CD4-positive, alpha-beta memory T cell (primary cell): ENCODE measurements at regions not wholly inside any gene's neighbourhood (a gene's known extent, or its start where the extent isn't known, plus 50 kb on each side); places are given as distances from the start of the nearest gene placed in this dataset.

Source experiments
- CTCF ChIA-PET: fragments of 350-600 bp; sonication (Branson Sonifier 250); formaldehyde crosslinking; loops from one replicate; lab custom pipeline; 2021; ENCODE audit warnings: inconsistent platforms; ENCODE audit not compliant: partially characterized antibody; lab: Charles Lee
- POLR2A ChIA-PET: fragments of 350-600 bp; sonication (Branson Sonifier 250); formaldehyde crosslinking; loops from one replicate; lab custom pipeline; 2021; ENCODE audit not compliant: partially characterized antibody; lab: Charles Lee
- DNase-seq, 5 donors: peaks; one replicate each; pipeline versions ENCODE4 v3.0.0 to v3.0.0-alpha.2; 2020 to 2022; ENCODE audit warnings: mixed read lengths in 1 of 5
- H3K27ac ChIP-seq: one replicate; pipeline ENCODE4 v1.7.0; 2013; ENCODE audit warnings: low read depth, low read length
- H3K27me3 ChIP-seq: 2 replicates; pipeline ENCODE4 v1.7.0; 2013; ENCODE audit warnings: mild to moderate bottlenecking, low read length, moderate library complexity; ENCODE audit not compliant: insufficient read depth
- H3K36me3 ChIP-seq: 2 replicates; pipeline ENCODE4 v1.7.0; 2013; ENCODE audit warnings: mild to moderate bottlenecking, low read length, moderate library complexity; ENCODE audit not compliant: insufficient read depth
- H3K4me1 ChIP-seq: 2 replicates; pipeline ENCODE4 v1.7.0; 2013; ENCODE audit warnings: mild to moderate bottlenecking, low read length, moderate library complexity; ENCODE audit not compliant: insufficient read depth
- H3K4me3 ChIP-seq, 2 donors: one replicate each; pipeline ENCODE4 v1.7.0; 2013; ENCODE audit warnings: low read length in 2 of 2, mild to moderate bottlenecking in 1 of 2
- H3K9me3 ChIP-seq, 2 donors: one replicate each; pipeline ENCODE4 v1.7.0; 2013; ENCODE audit warnings: low read length in 2 of 2, control low read depth in 1 of 2; ENCODE audit not compliant: control insufficient read depth in 1 of 2
- H3K27ac Mint-ChIP-seq, 7 donors: one replicate each; pipeline ENCODE4 v1.8.0; 2020 to 2021; ENCODE audit warnings: mixed read lengths in 7 of 7, mild to moderate bottlenecking in 6 of 7, inconsistent platforms in 3 of 7, moderate library complexity in 3 of 7
- H3K27me3 Mint-ChIP-seq, 2 donors: one replicate each; pipeline ENCODE4 v1.8.0; 2020 to 2021; ENCODE audit warnings: mixed read lengths in 2 of 2
- H3K36me3 Mint-ChIP-seq, 2 donors: one replicate each; pipeline ENCODE4 v1.8.0; 2020 to 2021; ENCODE audit warnings: mixed read lengths in 2 of 2, inconsistent platforms in 1 of 2, mild to moderate bottlenecking in 1 of 2
- H3K4me1 Mint-ChIP-seq, 4 donors: one replicate each; pipeline ENCODE4 v1.8.0; 2020 to 2021; ENCODE audit warnings: mixed read lengths in 4 of 4, mild to moderate bottlenecking in 1 of 4
- H3K4me3 Mint-ChIP-seq, 8 donors: one replicate each; pipeline ENCODE4 v1.8.0; 2020 to 2021; ENCODE audit warnings: mixed read lengths in 8 of 8, mild to moderate bottlenecking in 7 of 8, moderate library complexity in 6 of 8, inconsistent platforms in 3 of 8
- H3K9me3 Mint-ChIP-seq, 8 donors: one replicate each; pipeline ENCODE4 v1.8.0; 2020 to 2021; ENCODE audit warnings: mixed read lengths in 8 of 8, mild to moderate bottlenecking in 5 of 8, inconsistent platforms in 3 of 8, moderate library complexity in 1 of 8
- intact Hi-C: fragments of 100-400 bp; cut with micrococcal nuclease; formaldehyde crosslinking; loops from one replicate; pipeline ENCODE4 v1.15.1; 2023

- Histone ChIP-seq H3K9me3 (no peaks in the 10 kb centered on the region), H3K4me1 (no peaks in the 10 kb centered on the region), H3K27me3 (no peaks in the 10 kb centered on the region), H3K36me3 (no peaks in the 10 kb centered on the region), H3K4me3 (no peak overlapping the region), H3K27ac (no peak overlapping the region)
- no peak overlapping the region for H3K4me3 Mint-ChIP-seq
- ChIA-PET POLR2A (no interaction called here), CTCF (no interaction called here)
- DNase-seq: no peak
- peaks cover 7 to 23% of the 10 kb centered on the region in 2 donors for H3K27me3 Mint-ChIP-seq
- peaks cover 0 to 2% (median 0%) of the 10 kb centered on the region in 8 donors for H3K9me3 Mint-ChIP-seq
- no peaks in the 10 kb centered on the region for H3K36me3 Mint-ChIP-seq
- no peak overlapping the region for H3K27ac Mint-ChIP-seq
- H3K4me1 Mint-ChIP-seq: no peaks in the 10 kb centered on the region
- intact Hi-C loops: no loop called here
These were observed 61.6 kb upstream of the DHX15 start for GRCh38 chr4:24645765-24646550.

GRCh38 chr4:24646798-24647460 lies 62.6 kb upstream of the DHX15 start:
- no peaks in the 10 kb centered on the region for H3K4me1 ChIP-seq
- Mint-ChIP-seq H3K27me3 (peaks cover 7 to 19% of the 10 kb centered on the region in 2 donors), H3K4me1 (no peaks in the 10 kb centered on the region), H3K36me3 (no peaks in the 10 kb centered on the region), H3K4me3 (no peak overlapping the region), H3K9me3 (peaks cover 0 to 2% (median 0%) of the 10 kb centered on the region in 8 donors), H3K27ac (no peak overlapping the region)
- H3K9me3 ChIP-seq: no peaks in the 10 kb centered on the region
- ChIA-PET CTCF (no interaction called here), POLR2A (no interaction called here)
- H3K27me3 ChIP-seq: no peaks in the 10 kb centered on the region
- intact Hi-C loops: no loop called here
- no peak overlapping the region for H3K4me3 ChIP-seq
- no peak overlapping the region for H3K27ac ChIP-seq
- DNase-seq: no peak
- no peaks in the 10 kb centered on the region for H3K36me3 ChIP-seq

GRCh38 chr4:24650849-24651640 lies 66.7 kb upstream of the DHX15 start:
- no peak for DNase-seq
- Mint-ChIP-seq H3K4me1 (no peaks in the 10 kb centered on the region), H3K9me3 (peaks cover 0 to 2% (median 0%) of the 10 kb centered on the region in 8 donors), H3K27ac (no peak overlapping the region), H3K27me3 (peaks cover 2 to 15% of the 10 kb centered on the region in 2 donors), H3K36me3 (no peaks in the 10 kb centered on the region), H3K4me3 (no peak overlapping the region)
- Histone ChIP-seq H3K4me3 (no peak overlapping the region), H3K9me3 (no peaks in the 10 kb centered on the region), H3K27me3 (no peaks in the 10 kb centered on the region), H3K27ac (no peak overlapping the region), H3K4me1 (no peaks in the 10 kb centered on the region), H3K36me3 (no peaks in the 10 kb centered on the region)
- POLR2A ChIA-PET: no interaction called here
- intact Hi-C loops: no loop called here
- CTCF ChIA-PET: interaction anchor here (1.5 kb wide), 1 partner anchor 8 kb away, joined by 3 read pairs; no protein-coding TSS in a partner anchor

DNA sequence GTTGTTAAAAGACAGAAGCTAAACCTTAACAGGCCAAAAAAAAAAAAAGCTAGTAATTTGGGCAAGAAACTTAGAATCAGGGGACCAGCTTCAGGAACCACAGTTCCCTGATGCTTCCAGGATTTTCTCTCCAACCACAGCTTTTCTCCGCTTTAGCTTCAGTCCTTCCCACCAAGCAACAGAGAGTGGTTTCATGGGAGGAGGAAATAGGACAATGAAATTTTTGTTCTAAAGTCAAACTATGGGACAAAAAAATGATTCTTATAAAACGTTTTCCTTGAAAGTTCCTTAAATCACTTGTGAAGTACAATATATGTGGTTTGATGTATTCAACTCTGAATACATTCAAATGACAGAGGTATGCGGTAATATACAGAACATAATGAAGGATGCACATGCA lies 71.0 kb upstream of the DHX15 start:
- Histone ChIP-seq H3K27me3 (no peaks in the 10 kb centered on the region), H3K4me3 (no peak overlapping the region), H3K36me3 (no peaks in the 10 kb centered on the region), H3K4me1 (no peaks in the 10 kb centered on the region), H3K9me3 (no peaks in the 10 kb centered on the region), H3K27ac (no peak overlapping the region)
- peaks cover 0 to 3% (median 0%) of the 10 kb centered on the region in 8 donors for H3K9me3 Mint-ChIP-seq
- intact Hi-C loops: no loop called here
- DNase-seq: no peak
- H3K27ac Mint-ChIP-seq: no peak overlapping the region
- H3K27me3 Mint-ChIP-seq: peaks cover 0 to 8% of the 10 kb centered on the region in 2 donors
- CTCF ChIA-PET: no interaction called here
- no peaks in the 10 kb centered on the region for H3K36me3 Mint-ChIP-seq
- no peak overlapping the region for H3K4me3 Mint-ChIP-seq
- POLR2A ChIA-PET: no interaction called here
- H3K4me1 Mint-ChIP-seq: peaks cover 0 to 4% (median 2%) of the 10 kb centered on the region in 4 donors

DNA sequence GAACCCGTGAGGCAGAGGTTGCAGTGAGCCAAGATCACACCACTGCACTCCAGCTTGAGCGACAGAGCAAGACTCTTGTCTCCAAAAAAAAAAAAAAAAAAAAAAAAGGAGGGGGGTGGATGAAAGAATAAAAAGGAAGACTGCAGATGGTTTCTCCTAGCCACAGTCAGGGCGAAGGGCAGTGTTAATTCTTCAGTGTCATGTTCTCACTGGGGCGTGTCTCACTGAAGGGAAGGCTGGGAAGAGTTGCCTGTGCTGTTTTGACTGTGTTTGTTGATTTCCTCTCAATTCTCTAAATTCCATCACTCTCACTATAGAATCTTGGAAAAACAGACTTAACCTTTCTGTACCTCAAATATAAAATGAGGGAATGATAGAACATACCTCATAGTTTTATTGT lies 71.6 kb upstream of the DHX15 start:
- no peaks in the 10 kb centered on the region for H3K36me3 Mint-ChIP-seq
- ChIA-PET CTCF (no interaction called here), POLR2A (no interaction called here)
- peaks cover 0 to 4% (median 2%) of the 10 kb centered on the region in 4 donors for H3K4me1 Mint-ChIP-seq
- no peak overlapping the region for H3K27ac ChIP-seq
- no peak overlapping the region for H3K27ac Mint-ChIP-seq
- H3K27me3 ChIP-seq: no peaks in the 10 kb centered on the region
- intact Hi-C loops: no loop called here
- no peak overlapping the region for H3K4me3 ChIP-seq
- no peaks in the 10 kb centered on the region for H3K9me3 ChIP-seq
- H3K27me3 Mint-ChIP-seq: peaks cover 0 to 8% of the 10 kb centered on the region in 2 donors
- H3K4me3 Mint-ChIP-seq: no peak overlapping the region
- no peaks in the 10 kb centered on the region for H3K4me1 ChIP-seq
- H3K9me3 Mint-ChIP-seq: peaks cover 0 to 3% (median 0%) of the 10 kb centered on the region in 8 donors
- H3K36me3 ChIP-seq: no peaks in the 10 kb centered on the region
- DNase-seq: no peak

GRCh38 chr4:24656906-24657305 lies 72.6 kb upstream of the DHX15 start:
- Mint-ChIP-seq H3K27me3 (peaks cover 2 to 10% of the 10 kb centered on the region in 2 donors), H3K36me3 (no peaks in the 10 kb centered on the region), H3K4me3 (no peak overlapping the region), H3K4me1 (peaks cover 0 to 4% (median 2%) of the 10 kb centered on the region in 4 donors), H3K27ac (no peak overlapping the region), H3K9me3 (peaks cover 0 to 3% (median 0%) of the 10 kb centered on the region in 8 donors)
- ChIA-PET POLR2A (no interaction called here), CTCF (no interaction called here)
- no peaks in the 10 kb centered on the region for H3K4me1 ChIP-seq
- intact Hi-C loops: no loop called here
- no peak for DNase-seq
- H3K27ac ChIP-seq: no peak overlapping the region
- no peaks in the 10 kb centered on the region for H3K27me3 ChIP-seq
- H3K36me3 ChIP-seq: no peaks in the 10 kb centered on the region
- H3K4me3 ChIP-seq: no peak overlapping the region
- H3K9me3 ChIP-seq: no peaks in the 10 kb centered on the region
